HCT116 (cell line): ENCODE measurements at regions not wholly inside any gene's neighbourhood (a gene's known extent, or its start where the extent isn't known, plus 50 kb on each side); places are given as distances from the start of the nearest gene placed in this dataset.

Experiments used
- ATAC-seq: fragments of 200-7000 bp; cut with Tn5 transposase; 2 replicates; pipeline ENCODE4 v1.9.1; 2020; ENCODE audit warnings: mild to moderate bottlenecking, moderate library complexity
- BruUV-seq: library from RNA; stranded (reverse); fragments of 400-500 nt; replicated peaks from 2 replicates; lab custom pipeline; 2021; lab: Mats Ljungman, UMichigan
- CTCF ChIA-PET: fragments of 300-600 bp; sonication (Branson Sonifier 250); formaldehyde crosslinking; loops from one replicate; lab custom pipeline; 2021; ENCODE audit warnings: antibody characterized with exemption; lab: Charles Lee
- POLR2A ChIA-PET: fragments of 300-600, 350-600 bp; sonication (Branson Sonifier 250); formaldehyde crosslinking; loops from one replicate; lab custom pipeline; 2021; ENCODE audit warnings: antibody characterized with exemption; lab: Charles Lee
- RAD21 ChIA-PET, 2 experiments: fragments of 300-600 bp; sonication (Branson Sonifier 250); formaldehyde crosslinking; loops; one replicate each; lab custom pipeline; 2023; ENCODE audit warnings: low total read pairs in 2 of 2; ENCODE audit not compliant: uncharacterized antibody in 2 of 2, unreplicated experiment in 2 of 2, low non-redundant PET in 1 of 2; lab: Charles Lee
- DNase-seq: peaks from one replicate; pipeline ENCODE4 v3.0.0-alpha.2; 2010; ENCODE audit warnings: low read depth, low spot score
- H2AFZ ChIP-seq: fragments of 200-600 bp; shearing (Covaris generic), sonication (generic); 2 replicates; pipeline ENCODE4 v1.6.1; 2017; ENCODE audit warnings: low read depth, mixed run types, mixed read lengths, antibody characterized with exemption, low read length; ENCODE audit not compliant: poor library complexity, severe bottlenecking
- H3K27ac ChIP-seq: 2 replicates; pipeline ENCODE4 v1.5.1; 2012; ENCODE audit warnings: low read depth, low read length
- H3K27me3 ChIP-seq: fragments of 200-600 bp; sonication (generic); 2 replicates; pipeline ENCODE4 v1.6.1; 2016; ENCODE audit warnings: mixed run types, low read length, mixed read lengths; ENCODE audit not compliant: insufficient read depth
- H3K36me3 ChIP-seq, 2 experiments: fragments of 200-500 bp in 1 of 2; fragments of 200-600 bp in 1 of 2; sonication (Bioruptor generic) in 1 of 2; sonication (generic) in 1 of 2; 2 replicates each; pipeline versions ENCODE4 v1.5.1 to v1.6.1; 2014 to 2016; ENCODE audit warnings: low read length in 2 of 2, inconsistent platforms in 1 of 2, mixed read lengths in 1 of 2, mixed run types in 1 of 2; ENCODE audit not compliant: insufficient read depth in 2 of 2, control insufficient read depth in 1 of 2
- H3K4me1 ChIP-seq, 2 experiments: fragments of 200-600 bp in 1 of 2; sonication (generic) in 1 of 2; 2 replicates each; pipeline versions ENCODE4 v1.5.1 to v1.6.1; 2012 to 2017; ENCODE audit warnings: low read length in 2 of 2, inconsistent platforms in 1 of 2, mild to moderate bottlenecking in 1 of 2, mixed read lengths in 1 of 2, mixed run types in 1 of 2, moderate library complexity in 1 of 2; ENCODE audit not compliant: insufficient read depth in 2 of 2, control insufficient read depth in 1 of 2
- H3K4me2 ChIP-seq: fragments of 200-600 bp; sonication (generic); 2 replicates; pipeline ENCODE4 v1.6.1; 2017; ENCODE audit warnings: mixed run types, low read length, mixed read lengths
- H3K4me3 ChIP-seq, 2 experiments: fragments of 200-600 bp in 1 of 2; sonication (generic) in 1 of 2; replicated peaks in 1 of 2; 2 replicates each; pipeline ENCODE4 v1.5.1; 2011 to 2016; ENCODE audit warnings: low read length in 2 of 2, control low read depth in 1 of 2, low read depth in 1 of 2, mild to moderate bottlenecking in 1 of 2, mixed read lengths in 1 of 2, mixed run types in 1 of 2
- H3K79me2 ChIP-seq: fragments of 200-600 bp; sonication (generic); 2 replicates; pipeline ENCODE4 v1.6.1; 2017; ENCODE audit warnings: mild to moderate bottlenecking, mixed run types, low read length, moderate library complexity, mixed read lengths; ENCODE audit not compliant: insufficient read depth
- H3K9ac ChIP-seq: fragments of 200-600 bp; sonication (generic); 2 replicates; pipeline ENCODE4 v1.6.1; 2016; ENCODE audit warnings: low read length, mixed read lengths
- H3K9me2 ChIP-seq: fragments of 200-600 bp; sonication (generic), shearing (Covaris generic); 2 replicates; pipeline ENCODE4 v1.6.1; 2017; ENCODE audit warnings: mixed run types, mild to moderate bottlenecking, moderate library complexity; ENCODE audit not compliant: insufficient read depth
- H3K9me3 ChIP-seq, 2 experiments: fragments of 200-500 bp in 1 of 2; fragments of 200-600 bp in 1 of 2; sonication (Bioruptor generic) in 1 of 2; sonication (generic) in 1 of 2; 2 replicates each; pipeline ENCODE4 v1.6.1; 2014 to 2017; ENCODE audit warnings: low read length in 2 of 2, mixed read lengths in 2 of 2, inconsistent platforms in 1 of 2, low read depth in 1 of 2, mild to moderate bottlenecking in 1 of 2, mixed run types in 1 of 2, moderate library complexity in 1 of 2; ENCODE audit not compliant: control insufficient read depth in 1 of 2, insufficient read depth in 1 of 2
- H4K20me1 ChIP-seq: fragments of 200-600 bp; sonication (generic), shearing (Covaris generic); 2 replicates; pipeline ENCODE4 v1.6.1; 2017; ENCODE audit warnings: mixed run types, mild to moderate bottlenecking, moderate library complexity; ENCODE audit not compliant: insufficient read depth
- ATF3 ChIP-seq: IDR thresholded peaks from 2 replicates; pipeline ENCODE4 v1.6.1; 2012
- CBX3 ChIP-seq: IDR thresholded peaks from 2 replicates; pipeline ENCODE4 v1.6.1; 2012; ENCODE audit warnings: low read depth
- CTCF ChIP-seq, 3 experiments: fragments of 200-600 bp in 1 of 3; sonication (generic) in 1 of 3; IDR thresholded peaks in 2 of 3; conservative IDR thresholded peaks in 1 of 3; 2 replicates each; pipeline ENCODE4 v1.5.1; 2012 to 2017; ENCODE audit warnings: low read depth in 2 of 3, low read length in 2 of 3, antibody characterized with exemption in 1 of 3, borderline replicate concordance in 1 of 3, control low read depth in 1 of 3, mild to moderate bottlenecking in 1 of 3, mixed read lengths in 1 of 3, mixed run types in 1 of 3, moderate library complexity in 1 of 3; ENCODE audit not compliant: insufficient read depth in 1 of 3
- EZH2 ChIP-seq: fragments of 200-600 bp; sonication (generic); IDR thresholded peaks from 2 replicates; pipeline ENCODE4 v1.6.1; 2017; ENCODE audit warnings: antibody characterized with exemption, mixed run types
- EZH2phosphoT487 ChIP-seq: fragments of 200-600 bp; IDR thresholded peaks from 2 replicates; pipeline ENCODE4 v1.6.1; 2018; ENCODE audit warnings: antibody characterized with exemption, borderline replicate concordance
- FOSL1 ChIP-seq: IDR thresholded peaks from 2 replicates; pipeline ENCODE4 v1.6.1; 2012; ENCODE audit warnings: low read depth
- JUND ChIP-seq: IDR thresholded peaks from 2 replicates; pipeline ENCODE4 v1.6.1; 2012
- POLR2AphosphoS5 ChIP-seq: IDR thresholded peaks from 2 replicates; pipeline ENCODE4 v1.6.1; 2011; ENCODE audit warnings: mild to moderate bottlenecking, low read depth, low read length, moderate library complexity
- RAD21 ChIP-seq: IDR thresholded peaks from 2 replicates; pipeline ENCODE4 v1.6.1; 2012; ENCODE audit warnings: low read depth, mild to moderate bottlenecking
- REST ChIP-seq: IDR thresholded peaks from 2 replicates; pipeline ENCODE4 v1.6.1; 2012; ENCODE audit warnings: low read depth
- SIN3A ChIP-seq: IDR thresholded peaks from 2 replicates; pipeline ENCODE4 v1.6.1; 2012; ENCODE audit warnings: low read depth
- SRF ChIP-seq: IDR thresholded peaks from 2 replicates; pipeline ENCODE4 v1.6.1; 2012; ENCODE audit warnings: low read depth
- YY1 ChIP-seq: IDR thresholded peaks from 2 replicates; pipeline ENCODE4 v1.6.1; 2011; ENCODE audit warnings: low read length, low read depth, moderate library complexity, mild to moderate bottlenecking; ENCODE audit not compliant: insufficient replicate concordance; ENCODE audit errors: extremely low read depth
- ZFX ChIP-seq: fragments of 450-650 bp; IDR thresholded peaks from 2 replicates; pipeline ENCODE4 v1.6.1; 2017
- intact Hi-C: fragments of 100-400 bp; cut with micrococcal nuclease; formaldehyde crosslinking; loops from 2 replicates; pipeline ENCODE4 v1.10.0; 2022

- TF ChIP-seq SIN3A (no peak), FOSL1 (no peak), POLR2AphosphoS5 (no peak), ZFX (no peak), REST (no peak), EZH2phosphoT487 (no peak), ATF3 (no peak), RAD21 (no peak), YY1 (no peak), SRF (no peak), JUND (no peak), CTCF (IDR thresholded peaks at IDR 0.05 in 2 of 3, conservative IDR thresholded peaks at IDR 0.05 in 1 of 3; ENCODE audit: borderline replicate concordance in 1 of 3, insufficient read depth in 1 of 3, low read depth in 2 of 3, low read length in 2 of 3) (no peak), EZH2 (no peak), CBX3 (no peak)
- H3K27ac ChIP-seq, result no peak overlapping the region
- H3K27me3 ChIP-seq, result no peaks in the 10 kb centered on the region
- intact Hi-C loops, result no loop called here
- ATAC-seq (no peak), DNase-seq (no peak)
- ChIA-PET POLR2A (no interaction called here), RAD21 (no interaction called here), CTCF (no interaction called here)
- no peaks in the 10 kb centered on the region for H3K79me2 ChIP-seq
- H3K4me1 ChIP-seq, result no peaks in the 10 kb centered on the region
- no peaks in the 10 kb centered on the region for H4K20me1 ChIP-seq
- H2AFZ ChIP-seq, result no peak overlapping the region
- no TSS peak for BruUV-seq
- H3K36me3 ChIP-seq, result no peaks in the 10 kb centered on the region
- no peaks in the 10 kb centered on the region for H3K9me3 ChIP-seq
- H3K4me2 ChIP-seq, result no peak overlapping the region
- no peak overlapping the region for H3K9ac ChIP-seq
- H3K9me2 ChIP-seq, result no peaks in the 10 kb centered on the region
- H3K4me3 ChIP-seq, result no peak overlapping the region
Observed at GRCh38 chr10:64760371-64760770, 1239.2 kb downstream of the REEP3 start.
